GM21367 (cell line): ENCODE measurements at regions not wholly inside any gene's neighbourhood (a gene's known extent, or its start where the extent isn't known, plus 50 kb on each side); places are given as distances from the start of the nearest gene placed in this dataset.

Source experiments
- ATAC-seq: cut with Tn5 transposase; IDR thresholded peaks from one replicate; pipeline ENCODE4 v1.9.1; 2021; ENCODE audit not compliant: unreplicated experiment

DNA sequence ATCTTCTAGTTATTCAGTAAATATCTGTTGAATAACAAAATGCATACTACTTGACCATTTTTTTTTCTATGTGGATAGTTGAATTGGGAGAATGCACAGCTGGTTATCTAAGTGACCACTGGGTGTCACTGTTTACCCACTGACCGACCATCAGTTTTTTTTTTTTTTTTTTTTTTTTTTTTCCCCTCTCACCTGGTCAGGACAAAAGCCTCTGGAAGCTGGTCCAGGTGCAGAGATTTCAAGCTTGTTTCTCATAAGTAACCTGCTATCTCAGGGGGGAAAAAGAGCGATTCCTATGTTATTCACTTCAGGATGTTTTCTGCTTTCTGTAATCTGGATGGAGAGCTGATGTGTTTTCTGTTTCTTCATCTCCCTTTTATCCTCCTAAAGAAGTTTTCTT, 256.0 kb downstream of the DCDC2C start:
- no peak for ATAC-seq

DNA sequence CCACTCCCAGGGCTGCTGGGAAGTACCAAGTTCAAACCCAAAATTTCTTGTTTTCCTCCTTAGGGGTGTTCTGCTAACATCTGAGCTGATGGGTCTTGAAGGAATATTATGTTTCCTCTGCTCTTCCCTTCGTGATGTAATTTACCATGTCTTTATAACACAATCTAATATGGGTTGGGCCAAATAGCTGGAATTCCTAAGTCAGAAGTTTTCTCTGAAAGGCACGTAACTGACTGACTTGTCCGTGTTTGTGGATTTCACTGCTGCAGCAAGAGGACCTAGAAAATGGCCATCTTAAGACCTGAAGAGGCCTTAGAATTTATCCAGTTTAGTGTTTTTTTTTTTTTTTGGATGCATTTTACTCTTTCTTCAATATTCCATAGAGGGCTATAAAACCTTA, 256.7 kb downstream of the DCDC2C start:
- ATAC-seq, result no peak

GRCh38 chr2:3962719-3963118, 259.3 kb downstream of the DCDC2C start:
- ATAC-seq, result no peak

- ATAC-seq, result no peak
Observed at GRCh38 chr2:3965211-3965610, 261.8 kb downstream of the DCDC2C start.

GRCh38 chr2:3965953-3966352, 262.6 kb downstream of the DCDC2C start:
- no peak for ATAC-seq

DNA sequence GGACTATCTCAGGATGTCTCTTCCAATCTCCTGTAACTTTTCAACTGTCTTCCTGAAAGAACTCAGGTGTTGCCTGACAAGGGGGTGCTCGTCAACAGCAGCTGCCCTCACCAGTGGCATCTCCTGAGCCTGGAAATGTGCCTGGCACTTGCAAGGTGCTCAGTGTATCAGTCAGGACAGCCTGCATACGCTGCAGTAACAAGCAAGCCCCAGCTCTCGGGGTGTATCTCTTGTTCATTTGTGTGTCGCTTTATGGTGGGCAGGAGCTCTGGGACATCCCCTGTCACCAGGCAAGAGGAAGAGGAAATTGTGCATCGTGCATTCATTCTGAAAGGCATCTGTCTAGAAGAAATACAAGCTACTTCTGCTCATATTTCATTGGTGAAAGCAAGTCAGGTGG, 263.1 kb downstream of the DCDC2C start:
- ATAC-seq, result no peak

DNA sequence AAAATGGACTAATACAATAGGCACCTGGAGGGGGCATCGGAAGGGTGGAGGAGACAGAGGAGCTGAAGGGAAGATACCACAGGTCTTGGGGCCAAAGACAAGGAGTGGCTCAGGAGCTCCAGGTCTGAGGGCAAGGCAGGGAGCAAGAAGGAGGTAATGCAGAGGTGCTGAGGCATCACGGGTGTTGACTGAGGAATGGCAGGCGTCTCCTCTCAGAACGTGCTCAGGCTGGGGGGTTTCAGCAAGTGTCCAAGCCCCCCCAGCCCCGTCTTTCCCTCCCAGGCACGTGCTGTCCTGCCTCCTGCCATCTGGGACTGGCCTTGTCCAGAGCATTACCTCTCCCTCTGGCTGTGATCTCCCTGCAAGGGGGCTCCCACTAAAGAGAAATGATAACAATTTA, 265.4 kb downstream of the DCDC2C start:
- no peak for ATAC-seq

DNA sequence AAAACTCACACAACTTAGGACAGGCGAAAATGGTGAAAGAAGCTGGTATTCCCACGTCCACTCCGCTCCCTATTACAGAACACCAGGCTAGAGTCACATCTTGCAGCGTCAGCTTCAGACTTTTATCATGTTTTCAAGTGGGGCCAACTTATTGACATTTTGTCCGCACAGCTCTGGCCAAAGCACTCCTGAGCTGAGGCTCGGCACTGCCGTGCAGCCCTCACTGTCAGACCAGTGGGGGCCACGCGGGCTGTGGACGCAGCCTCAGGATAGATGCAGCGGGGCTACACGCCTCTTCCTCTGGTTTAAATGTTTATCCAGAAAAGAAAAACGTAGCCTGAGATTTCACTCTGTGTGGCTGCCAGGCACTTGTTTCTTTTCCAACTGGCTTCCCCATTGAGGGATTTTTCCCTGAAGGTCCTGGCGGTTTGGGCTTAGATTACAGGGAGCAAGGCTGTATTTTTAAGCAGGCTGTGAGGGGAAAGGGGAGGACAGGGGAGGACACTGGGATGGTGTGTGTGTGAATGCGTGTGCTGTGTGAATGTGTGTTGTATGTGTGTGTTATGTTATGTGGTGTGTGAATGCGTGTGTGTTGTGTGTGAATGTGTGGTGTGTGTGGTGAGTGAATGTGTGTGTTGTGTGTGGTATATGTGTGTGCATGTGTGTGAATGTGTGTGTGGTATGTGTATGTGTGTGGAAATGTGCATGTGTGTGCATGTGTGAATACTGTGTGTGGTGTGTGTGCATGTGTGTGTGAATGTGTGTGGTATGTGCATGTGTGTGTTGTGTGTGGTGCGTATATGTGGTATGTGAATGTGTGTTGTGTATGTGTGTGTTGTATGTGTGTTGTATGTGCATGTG, 267.6 kb downstream of the DCDC2C start:
- ATAC-seq, result no peak

DNA sequence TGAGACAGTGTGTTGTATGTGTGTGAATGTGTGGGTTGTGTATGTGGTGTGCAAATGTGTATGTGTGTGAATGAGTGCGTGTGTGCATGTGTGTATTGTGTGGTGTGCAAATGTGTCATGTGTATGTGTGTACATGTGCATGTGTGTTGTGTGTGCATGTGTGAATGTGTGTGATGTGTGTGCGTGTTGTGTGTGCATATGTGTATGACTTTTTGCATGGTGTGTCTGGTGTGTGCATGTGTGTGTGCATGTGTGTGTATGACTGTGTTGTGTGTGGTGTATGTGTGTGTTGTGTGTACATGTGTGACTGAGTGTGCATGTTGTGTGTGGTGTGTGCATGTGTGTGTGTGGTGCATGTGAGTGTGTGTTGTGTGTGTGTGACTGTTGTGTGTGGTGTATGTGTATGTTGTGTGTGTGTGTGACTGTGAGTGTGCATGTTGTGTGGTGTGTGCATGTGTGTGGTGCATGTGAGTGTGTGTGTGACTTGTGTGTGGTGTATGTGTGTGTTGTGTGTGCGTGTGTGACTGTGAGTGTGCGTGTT, 268.3 kb downstream of the DCDC2C start:
- no peak for ATAC-seq

DNA sequence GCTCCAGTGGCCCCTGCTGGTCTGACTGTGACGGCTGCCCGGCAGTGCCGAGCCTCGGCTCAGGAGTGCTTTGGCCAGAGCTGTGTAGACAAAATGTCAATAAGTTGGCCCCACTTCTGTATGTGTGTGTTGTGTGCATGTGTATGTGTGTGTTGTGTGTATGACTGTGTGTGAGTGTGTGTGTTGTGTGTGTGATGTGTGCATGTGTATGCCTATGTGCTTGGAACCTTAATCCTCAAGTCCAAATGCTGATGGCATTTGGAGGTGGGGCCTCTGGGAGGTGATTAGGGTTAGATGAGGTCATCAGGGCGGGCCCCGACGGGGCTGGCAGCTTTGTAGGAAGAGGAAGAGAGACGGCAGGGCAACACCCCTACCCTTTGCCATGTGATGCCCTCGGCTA, 269.0 kb downstream of the DCDC2C start:
- no peak for ATAC-seq

GRCh38 chr2:3974765-3975164, 271.4 kb downstream of the DCDC2C start:
- no peak for ATAC-seq

DNA sequence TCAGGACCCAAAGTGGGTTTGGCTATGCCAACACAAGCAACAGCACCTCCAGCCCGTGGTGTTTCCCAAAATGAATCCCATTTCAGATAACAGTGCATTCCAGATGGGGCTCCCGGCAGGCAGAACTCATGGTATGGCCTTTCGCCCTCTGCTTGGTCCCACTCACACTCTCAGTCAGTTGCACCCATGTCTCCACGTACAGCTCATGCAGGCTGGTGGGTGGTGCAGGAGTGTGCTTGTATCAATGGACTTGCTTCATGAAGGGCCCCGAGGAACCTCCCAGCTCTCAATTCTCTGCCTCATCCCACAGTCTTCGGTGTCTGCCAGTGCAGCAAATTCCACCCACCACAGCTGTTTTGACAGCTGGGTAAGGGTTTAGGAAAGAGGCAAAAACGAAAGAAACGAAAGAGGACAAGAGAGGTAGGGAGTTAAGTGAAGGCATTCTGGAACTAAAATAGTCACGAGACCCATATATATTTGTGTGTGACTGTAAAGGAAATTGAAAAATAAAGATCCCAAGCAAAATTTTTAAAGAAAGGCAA, 278.1 kb downstream of the DCDC2C start:
- no peak for ATAC-seq

GRCh38 chr2:3982160-3982559, 278.8 kb downstream of the DCDC2C start:
- no peak for ATAC-seq

DNA sequence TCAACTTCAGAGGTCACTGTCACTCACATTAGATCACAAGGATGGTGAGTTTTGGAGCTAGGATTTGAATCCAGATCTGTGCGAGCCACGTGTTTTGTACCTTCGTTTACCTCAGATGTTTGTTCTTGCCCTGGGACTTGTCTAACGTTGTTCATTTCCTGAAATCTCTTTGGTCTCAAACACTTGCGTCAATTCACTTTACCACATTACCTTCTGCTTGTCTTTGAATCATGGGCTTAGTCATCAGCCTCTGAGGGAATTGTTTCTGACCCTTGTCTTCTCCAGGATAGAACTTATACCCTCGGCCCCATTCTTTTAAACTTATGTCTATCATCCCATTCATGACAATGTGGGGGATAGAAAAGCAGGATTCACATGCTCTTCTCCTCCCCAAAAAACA, 282.7 kb downstream of the DCDC2C start:
- ATAC-seq, result no peak

DNA sequence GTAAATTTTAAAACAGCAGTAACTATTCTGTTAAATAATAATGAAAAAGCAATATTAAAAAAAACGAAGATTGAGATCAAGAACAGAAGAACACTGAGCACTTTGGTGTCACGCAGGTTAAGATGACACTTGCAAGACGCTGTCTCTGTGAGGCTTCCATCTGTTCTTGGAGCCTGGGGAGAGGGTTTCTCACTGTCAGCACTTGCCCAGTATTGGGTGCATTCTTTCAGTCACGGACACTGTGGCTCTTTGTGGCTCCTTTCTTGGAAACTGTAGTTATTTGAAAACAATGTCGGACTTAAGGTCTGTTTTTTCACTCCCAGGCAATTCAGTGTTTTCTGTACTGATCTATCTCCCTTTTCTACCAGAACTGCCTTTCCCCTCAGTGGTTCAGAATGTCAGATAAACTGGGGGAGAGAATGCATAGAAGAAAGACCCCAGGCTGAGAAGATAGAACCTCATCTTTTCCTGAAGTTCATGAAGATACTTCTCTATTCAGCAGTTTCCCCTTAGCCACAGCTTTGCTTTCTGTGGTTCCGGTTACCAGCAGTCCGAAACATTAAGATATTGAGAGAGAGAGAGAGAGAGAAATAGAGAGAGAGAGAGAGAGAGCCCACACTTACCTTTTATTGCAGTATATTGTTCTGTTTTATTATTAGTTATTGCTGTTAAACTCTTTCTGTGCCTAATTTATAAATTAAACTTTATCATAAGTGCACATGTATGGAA, 283.3 kb downstream of the DCDC2C start:
- no peak for ATAC-seq

DNA sequence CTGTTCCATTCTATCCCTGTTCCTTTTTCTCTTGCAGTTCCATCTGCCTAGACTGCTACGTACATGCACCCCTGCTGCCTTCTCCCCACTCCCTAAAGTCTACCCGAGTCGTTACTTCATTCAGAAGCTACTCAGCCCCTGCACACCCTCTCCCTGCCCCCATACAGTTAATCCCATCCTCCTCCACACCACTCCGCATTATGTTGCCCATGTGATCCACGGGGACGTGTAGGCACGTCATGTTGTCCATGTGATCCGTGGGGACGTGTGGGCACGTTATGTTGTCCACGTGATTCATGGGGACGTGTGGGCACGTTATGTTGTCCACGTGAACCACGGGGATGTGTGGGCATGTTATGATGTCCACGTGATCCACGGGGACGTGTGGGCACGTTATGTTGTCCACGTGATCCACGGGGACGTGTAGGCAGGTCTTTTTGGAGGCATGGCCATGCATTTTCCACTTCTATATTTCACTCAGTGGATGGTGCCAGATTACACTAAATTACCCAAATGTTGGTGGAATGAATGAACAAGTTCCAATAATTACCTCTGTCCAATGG, 299.5 kb downstream of the DCDC2C start:
- ATAC-seq, result no peak

- ATAC-seq, result no peak
Observed at GRCh38 chr2:4012197-4012596, 308.8 kb downstream of the DCDC2C start.

DNA sequence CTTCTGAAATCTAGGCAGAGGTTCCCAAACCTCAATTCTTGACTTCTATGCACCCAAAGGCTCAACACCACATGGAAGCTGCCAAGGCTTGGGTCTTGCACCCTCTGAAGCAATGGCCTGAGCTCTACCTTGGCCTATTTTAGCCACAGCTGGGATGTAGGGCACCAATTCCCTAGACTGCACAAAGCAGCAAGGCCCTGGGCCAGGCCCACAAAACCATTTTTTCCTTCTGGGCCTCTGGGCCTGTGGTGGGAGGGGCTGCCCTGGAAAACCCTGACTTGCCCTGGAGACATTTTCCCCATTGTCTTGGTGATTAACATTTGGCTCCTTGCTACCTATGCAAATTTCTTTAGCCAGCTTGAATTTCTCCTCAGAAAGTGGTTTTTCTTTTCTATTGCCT, 315.2 kb downstream of the DCDC2C start:
- ATAC-seq, result no peak

GRCh38 chr2:4020153-4020552, 316.8 kb downstream of the DCDC2C start:
- ATAC-seq, result no peak

DNA sequence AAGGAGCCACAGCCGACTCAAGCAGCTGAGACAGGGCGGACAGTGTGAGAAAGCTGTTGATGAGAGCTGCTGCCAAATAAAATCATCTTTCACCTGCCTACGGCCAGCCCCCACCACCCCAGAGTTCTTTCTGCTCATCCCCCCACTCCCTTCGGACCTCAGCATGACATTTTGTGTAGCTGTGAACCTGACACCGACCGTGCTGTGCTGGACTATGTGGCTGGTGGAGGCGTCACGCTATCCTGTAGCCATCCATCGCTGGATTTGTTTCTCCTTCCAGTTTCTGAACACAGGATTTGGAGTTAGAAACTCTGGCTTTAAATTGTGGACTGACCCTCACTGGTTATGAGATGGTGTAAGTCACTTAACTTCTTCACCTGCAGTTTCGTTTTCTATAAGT, 317.3 kb downstream of the DCDC2C start:
- ATAC-seq, result no peak

DNA sequence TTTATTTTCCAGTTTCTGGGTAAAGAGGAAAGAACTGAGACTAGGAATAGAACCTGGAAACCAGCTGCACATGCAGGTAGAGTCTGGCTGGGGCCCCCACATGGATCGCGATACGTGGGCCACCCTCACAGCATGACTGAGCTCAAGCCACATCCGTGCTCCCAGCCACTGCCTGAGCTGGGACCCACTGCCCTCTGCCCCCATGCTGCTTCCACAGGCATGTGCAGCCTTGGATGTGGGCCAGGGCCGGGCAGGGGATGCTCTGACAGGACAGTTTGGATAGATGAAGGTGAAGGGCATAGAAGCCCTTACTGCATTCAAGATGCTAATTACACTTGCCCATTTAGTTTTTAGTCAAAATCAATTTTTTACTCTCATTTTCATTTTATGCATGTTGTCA, 321.2 kb downstream of the DCDC2C start:
- no peak for ATAC-seq

- no peak for ATAC-seq
Observed at GRCh38 chr2:4029081-4029480, 325.7 kb downstream of the DCDC2C start.
